ENCODE measurements at regions not wholly inside any gene's neighbourhood (a gene's known extent, or its start where the extent isn't known, plus 50 kb on each side); places are given as distances from the start of the nearest gene placed in this dataset.

GRCh38 chr12:127119600-127120140, 1147.3 kb upstream of the TMEM132C start:
- TF ChIP-seq, protein P1, sequence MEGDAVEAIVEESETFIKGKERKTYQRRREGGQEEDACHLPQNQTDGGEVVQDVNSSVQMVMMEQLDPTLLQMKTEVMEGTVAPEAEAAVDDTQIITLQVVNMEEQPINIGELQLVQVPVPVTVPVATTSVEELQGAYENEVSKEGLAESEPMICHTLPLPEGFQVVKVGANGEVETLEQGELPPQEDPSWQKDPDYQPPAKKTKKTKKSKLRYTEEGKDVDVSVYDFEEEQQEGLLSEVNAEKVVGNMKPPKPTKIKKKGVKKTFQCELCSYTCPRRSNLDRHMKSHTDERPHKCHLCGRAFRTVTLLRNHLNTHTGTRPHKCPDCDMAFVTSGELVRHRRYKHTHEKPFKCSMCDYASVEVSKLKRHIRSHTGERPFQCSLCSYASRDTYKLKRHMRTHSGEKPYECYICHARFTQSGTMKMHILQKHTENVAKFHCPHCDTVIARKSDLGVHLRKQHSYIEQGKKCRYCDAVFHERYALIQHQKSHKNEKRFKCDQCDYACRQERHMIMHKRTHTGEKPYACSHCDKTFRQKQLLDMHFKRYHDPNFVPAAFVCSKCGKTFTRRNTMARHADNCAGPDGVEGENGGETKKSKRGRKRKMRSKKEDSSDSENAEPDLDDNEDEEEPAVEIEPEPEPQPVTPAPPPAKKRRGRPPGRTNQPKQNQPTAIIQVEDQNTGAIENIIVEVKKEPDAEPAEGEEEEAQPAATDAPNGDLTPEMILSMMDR (IDR thresholded peaks at IDR 0.05) = no peak
- no peak for TF ChIP-seq POLR2A (IDR thresholded peaks at IDR 0.05)

Measured in heart left ventricle (tissue), 13 donors.